DND-41 (cell line): ENCODE measurements at regions not wholly inside any gene's neighbourhood (a gene's known extent, or its start where the extent isn't known, plus 50 kb on each side); places are given as distances from the start of the nearest gene placed in this dataset.

ENCODE experiments used
- ATAC-seq: fragments of 200-7000 bp; cut with Tn5 transposase; 3 replicates; pipeline ENCODE4 v1.9.1; 2021; ENCODE audit warnings: low read depth; ENCODE audit not compliant: insufficient read depth
- DNase-seq: peaks from one replicate; pipeline ENCODE4 v3.0.0-alpha.2; 2020
- H2AFZ ChIP-seq: 2 replicates; pipeline ENCODE4 v1.6.0; 2012; ENCODE audit warnings: low read depth, low read length
- H3K27ac ChIP-seq: 2 replicates; pipeline ENCODE4 v1.5.1; 2012; ENCODE audit warnings: low read length, inconsistent platforms
- H3K27me3 ChIP-seq: fragments of 200-600 bp; sonication (generic); 2 replicates; pipeline ENCODE4 v1.6.0; 2012; ENCODE audit warnings: low read length, mild to moderate bottlenecking, inconsistent platforms; ENCODE audit not compliant: insufficient read depth, poor library complexity
- H3K36me3 ChIP-seq: 2 replicates; pipeline ENCODE4 v1.5.1; 2012; ENCODE audit warnings: low read length, inconsistent platforms; ENCODE audit not compliant: insufficient read depth
- H3K4me1 ChIP-seq: 2 replicates; pipeline ENCODE4 v1.5.1; 2012; ENCODE audit warnings: mild to moderate bottlenecking, low read length; ENCODE audit not compliant: insufficient read depth
- H3K4me2 ChIP-seq: 2 replicates; pipeline ENCODE4 v1.6.0; 2012; ENCODE audit warnings: mild to moderate bottlenecking, moderate library complexity, low read length, inconsistent platforms; ENCODE audit not compliant: insufficient read depth
- H3K4me3 ChIP-seq, 2 experiments: fragments of 200-600 bp in 1 of 2; shearing (Covaris generic) in 1 of 2; 2 replicates each; pipeline ENCODE4 v1.5.1; 2012 to 2016; ENCODE audit warnings: inconsistent platforms in 2 of 2, low read length in 2 of 2, mild to moderate bottlenecking in 2 of 2, low read depth in 1 of 2, moderate library complexity in 1 of 2
- H3K79me2 ChIP-seq: 2 replicates; pipeline ENCODE4 v1.6.0; 2012; ENCODE audit warnings: low read length, inconsistent platforms; ENCODE audit not compliant: insufficient read depth
- H3K9ac ChIP-seq: 2 replicates; pipeline ENCODE4 v1.6.0; 2012; ENCODE audit warnings: low read depth, mild to moderate bottlenecking, inconsistent platforms, low read length, moderate library complexity
- H3K9me3 ChIP-seq: 2 replicates; pipeline ENCODE4 v1.5.1; 2012; ENCODE audit warnings: low read length, moderate library complexity, mild to moderate bottlenecking, inconsistent platforms; ENCODE audit not compliant: insufficient read depth, severe bottlenecking
- H4K20me1 ChIP-seq: 2 replicates; pipeline ENCODE4 v1.6.0; 2012; ENCODE audit warnings: low read length; ENCODE audit not compliant: insufficient read depth
- EZH2 ChIP-seq: IDR thresholded peaks from 3 replicates; pipeline ENCODE4 v1.6.1; 2012; ENCODE audit warnings: borderline replicate concordance, low read depth, mild to moderate bottlenecking, moderate library complexity, low read length, inconsistent platforms; ENCODE audit not compliant: severe bottlenecking
- TF ChIP-seq, protein P1 (sequence below): IDR thresholded peaks from 2 replicates; pipeline ENCODE4 v1.5.1; 2012; ENCODE audit warnings: borderline replicate concordance, low read length, moderate library complexity, mild to moderate bottlenecking; ENCODE audit not compliant: poor library complexity, severe bottlenecking; ENCODE audit errors: extremely low read depth

- H3K36me3 ChIP-seq = no peaks in the 10 kb centered on the region
- H3K9ac ChIP-seq = no peak overlapping the region
- no peak for TF ChIP-seq EZH2
- TF ChIP-seq, protein P1, sequence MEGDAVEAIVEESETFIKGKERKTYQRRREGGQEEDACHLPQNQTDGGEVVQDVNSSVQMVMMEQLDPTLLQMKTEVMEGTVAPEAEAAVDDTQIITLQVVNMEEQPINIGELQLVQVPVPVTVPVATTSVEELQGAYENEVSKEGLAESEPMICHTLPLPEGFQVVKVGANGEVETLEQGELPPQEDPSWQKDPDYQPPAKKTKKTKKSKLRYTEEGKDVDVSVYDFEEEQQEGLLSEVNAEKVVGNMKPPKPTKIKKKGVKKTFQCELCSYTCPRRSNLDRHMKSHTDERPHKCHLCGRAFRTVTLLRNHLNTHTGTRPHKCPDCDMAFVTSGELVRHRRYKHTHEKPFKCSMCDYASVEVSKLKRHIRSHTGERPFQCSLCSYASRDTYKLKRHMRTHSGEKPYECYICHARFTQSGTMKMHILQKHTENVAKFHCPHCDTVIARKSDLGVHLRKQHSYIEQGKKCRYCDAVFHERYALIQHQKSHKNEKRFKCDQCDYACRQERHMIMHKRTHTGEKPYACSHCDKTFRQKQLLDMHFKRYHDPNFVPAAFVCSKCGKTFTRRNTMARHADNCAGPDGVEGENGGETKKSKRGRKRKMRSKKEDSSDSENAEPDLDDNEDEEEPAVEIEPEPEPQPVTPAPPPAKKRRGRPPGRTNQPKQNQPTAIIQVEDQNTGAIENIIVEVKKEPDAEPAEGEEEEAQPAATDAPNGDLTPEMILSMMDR = no peak
- H4K20me1 ChIP-seq = no peaks in the 10 kb centered on the region
- no peak overlapping the region for H3K4me2 ChIP-seq
- DNase-seq (no peak), ATAC-seq (no peak)
- no peaks in the 10 kb centered on the region for H3K4me1 ChIP-seq
- no peak overlapping the region for H3K27ac ChIP-seq
- no peaks in the 10 kb centered on the region for H3K79me2 ChIP-seq
- H2AFZ ChIP-seq = no peak overlapping the region
- H3K27me3 ChIP-seq = no peaks in the 10 kb centered on the region
- H3K4me3 ChIP-seq = no peak overlapping the region
- no peaks in the 10 kb centered on the region for H3K9me3 ChIP-seq
Observed at GRCh38 chr20:11020712-11021111, 346.9 kb upstream of the JAG1 start.

DNA sequence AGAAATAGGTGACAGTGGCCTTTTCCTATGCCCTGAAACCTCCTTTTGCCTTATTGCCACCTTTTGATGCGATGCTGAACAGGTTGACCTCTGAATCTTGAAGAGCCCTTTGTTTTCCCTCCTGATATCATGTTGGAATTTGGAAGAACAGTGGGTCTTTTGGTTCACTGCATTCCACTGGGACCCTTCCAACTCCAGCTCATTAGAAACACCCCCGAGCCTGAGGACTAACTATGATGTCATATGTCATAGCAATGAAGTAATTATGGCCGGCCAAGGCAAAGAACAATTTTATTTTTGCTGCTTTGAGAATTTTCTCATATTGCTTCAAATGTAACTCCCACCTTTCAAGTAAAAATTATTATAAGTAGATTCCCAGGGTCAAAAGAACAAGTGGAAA, 353.4 kb upstream of the JAG1 start:
- TF ChIP-seq, protein P1 = no peak
- no peak for TF ChIP-seq EZH2
- ATAC-seq = no peak
- no peaks in the 10 kb centered on the region for H3K9me3 ChIP-seq
- no peak overlapping the region for H3K27ac ChIP-seq
- no peak overlapping the region for H3K4me2 ChIP-seq
- H4K20me1 ChIP-seq = no peaks in the 10 kb centered on the region
- H3K4me3 ChIP-seq = no peak overlapping the region
- H3K79me2 ChIP-seq = no peaks in the 10 kb centered on the region
- no peak overlapping the region for H3K9ac ChIP-seq
- DNase-seq = no peak
- no peaks in the 10 kb centered on the region for H3K4me1 ChIP-seq
- H2AFZ ChIP-seq = no peak overlapping the region
- no peaks in the 10 kb centered on the region for H3K27me3 ChIP-seq
- H3K36me3 ChIP-seq = no peaks in the 10 kb centered on the region

DNA sequence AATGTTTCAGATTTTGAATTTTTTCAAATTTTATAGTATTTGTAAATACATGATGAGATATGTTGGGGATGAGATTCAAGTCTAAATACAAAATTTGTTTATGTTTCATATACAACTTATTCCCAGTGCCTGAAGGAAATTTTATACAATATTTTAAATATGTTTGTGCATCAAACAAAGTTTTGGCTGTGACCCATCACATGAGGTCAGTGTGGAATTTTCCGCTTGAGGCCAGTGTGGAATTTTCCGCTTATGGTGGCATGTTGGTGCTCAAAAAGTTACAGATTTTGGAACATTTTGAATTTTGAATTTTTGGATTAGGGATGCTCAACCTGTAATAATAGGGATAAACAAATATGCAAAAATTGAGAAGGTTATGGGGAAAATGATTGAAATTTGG, 356.6 kb upstream of the JAG1 start:
- Histone ChIP-seq H3K27ac (no peak overlapping the region), H3K9ac (no peak overlapping the region), H3K79me2 (no peaks in the 10 kb centered on the region), H3K27me3 (no peaks in the 10 kb centered on the region), H3K4me2 (no peak overlapping the region), H3K36me3 (no peaks in the 10 kb centered on the region), H2AFZ (no peak overlapping the region), H4K20me1 (no peaks in the 10 kb centered on the region), H3K4me3 (no peak overlapping the region), H3K9me3 (no peaks in the 10 kb centered on the region), H3K4me1 (no peaks in the 10 kb centered on the region)
- DNase-seq = no peak
- TF ChIP-seq, protein P1 = no peak
- TF ChIP-seq EZH2 = no peak
- no peak for ATAC-seq

DNA sequence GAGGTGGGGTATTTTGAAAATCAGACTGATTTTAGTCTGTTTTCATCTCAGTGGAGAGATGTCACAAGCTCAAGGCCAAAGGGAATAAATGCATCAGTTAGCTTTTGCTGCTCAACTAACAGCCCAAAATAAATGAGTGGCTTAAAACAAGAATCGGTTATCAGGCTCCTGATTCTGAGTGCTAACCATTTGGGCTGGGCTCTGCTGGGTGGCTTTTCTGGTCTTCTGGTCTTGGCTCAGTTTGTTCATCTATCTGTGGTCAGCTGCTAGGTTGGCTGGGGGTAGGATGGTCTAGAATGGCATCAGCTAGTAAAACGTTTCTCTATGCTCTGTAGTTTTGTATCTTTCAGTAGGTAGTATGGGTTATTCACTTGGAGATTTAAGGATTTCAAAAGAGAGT, 357.5 kb upstream of the JAG1 start:
- H2AFZ ChIP-seq = no peak overlapping the region
- no peaks in the 10 kb centered on the region for H4K20me1 ChIP-seq
- no peak overlapping the region for H3K4me3 ChIP-seq
- no peak for TF ChIP-seq EZH2
- TF ChIP-seq, protein P1 = no peak
- no peak overlapping the region for H3K4me2 ChIP-seq
- H3K27me3 ChIP-seq = no peaks in the 10 kb centered on the region
- H3K9ac ChIP-seq = no peak overlapping the region
- no peak overlapping the region for H3K27ac ChIP-seq
- ATAC-seq (no peak), DNase-seq (no peak)
- no peaks in the 10 kb centered on the region for H3K4me1 ChIP-seq
- H3K79me2 ChIP-seq = no peaks in the 10 kb centered on the region
- H3K36me3 ChIP-seq = no peaks in the 10 kb centered on the region
- no peaks in the 10 kb centered on the region for H3K9me3 ChIP-seq
